Lung (tissue), 11 donors: ENCODE measurements at regions not wholly inside any gene's neighbourhood (a gene's known extent, or its start where the extent isn't known, plus 50 kb on each side); places are given as distances from the start of the nearest gene placed in this dataset.
"Not testable (repeated sequence)": the region's sequence is repeated elsewhere in the genome, so short reads cannot be mapped to it uniquely, and the experiment has no call there.

Experiments used
- ATAC-seq: fragments of 200-7000 bp; cut with Tn5 transposase; one replicate; pipeline ENCODE4 v1.9.1; 2020; ENCODE audit warnings: moderate number of reproducible peaks; ENCODE audit not compliant: insufficient read depth, low FRiP score
- DNase-seq, 3 donors: peaks; one replicate each; pipeline ENCODE4 v3.0.0-alpha.2; 2013 to 2017
- H3K27ac ChIP-seq, 2 donors: one replicate each; pipeline ENCODE4 v1.5.1; 2013; ENCODE audit warnings: mild to moderate bottlenecking in 2 of 2, moderate library complexity in 2 of 2, control low read depth in 1 of 2, inconsistent platforms in 1 of 2, low read depth in 1 of 2, low read length in 1 of 2
- H3K27me3 ChIP-seq, 3 donors: one replicate each; pipeline ENCODE4 v1.5.1; 2013; ENCODE audit warnings: low read length in 2 of 3; ENCODE audit not compliant: control insufficient read depth in 3 of 3, insufficient read depth in 3 of 3
- H3K36me3 ChIP-seq, 4 donors: one replicate each; pipeline ENCODE4 v1.5.1; 2013; ENCODE audit warnings: low read length in 4 of 4, mild to moderate bottlenecking in 1 of 4, moderate library complexity in 1 of 4; ENCODE audit not compliant: control insufficient read depth in 4 of 4, insufficient read depth in 4 of 4
- H3K4me1 ChIP-seq, 5 donors: one replicate each; pipeline ENCODE4 v1.5.1; 2013; ENCODE audit warnings: low read length in 5 of 5, mild to moderate bottlenecking in 2 of 5, moderate library complexity in 1 of 5; ENCODE audit not compliant: control insufficient read depth in 5 of 5, insufficient read depth in 5 of 5
- H3K4me3 ChIP-seq: one replicate; pipeline ENCODE4 v1.5.1; 2013; ENCODE audit warnings: mild to moderate bottlenecking, control low read depth, moderate library complexity
- H3K9ac ChIP-seq, 2 donors: one replicate each; pipeline ENCODE4 v1.5.1; 2013; ENCODE audit warnings: low read length in 2 of 2, control low read depth in 1 of 2; ENCODE audit not compliant: insufficient read depth in 1 of 2
- H3K9me3 ChIP-seq, 4 donors: one replicate each; pipeline ENCODE4 v1.5.1; 2013; ENCODE audit warnings: low read length in 3 of 4, mild to moderate bottlenecking in 1 of 4, moderate library complexity in 1 of 4; ENCODE audit not compliant: control insufficient read depth in 4 of 4, insufficient read depth in 3 of 4
- CTCF ChIP-seq: IDR thresholded peaks from 2 replicates; pipeline ENCODE4 v1.5.1; 2012; ENCODE audit warnings: mild to moderate bottlenecking; ENCODE audit errors: control extremely low read depth, extremely low read depth
- WGBS, 2 donors: extraction: QIAGEN DNeasy Blood & Tissue Kit; methylation state at CpG; one replicate each; pipeline ENCODE4 v1.1.7; 2013; 5-methylcytosine and 5-hydroxymethylcytosine counted together
- donor health status: control.
- donor health status: control.
- donor health status: Bipolar disorder and iron deficiency.
- donor health status: healthy.
- donor health status: DM: yes; HTN: yes; CAD: no.

GRCh38 chr12:47481041-47481440, 224.8 kb downstream of the RPAP3 start:
- no peak for ATAC-seq
- WGBS, 2 donors = 66 to 73% methylated on average over 2 of the region's 2 CpGs

GRCh38 chr12:47478426-47478825, 227.4 kb downstream of the RPAP3 start:
- DNase-seq = no peak
- H3K4me1 ChIP-seq = no peaks in the 10 kb centered on the region

More at GRCh38 chr12:47481041-47481440, 224.8 kb downstream of the RPAP3 start:
- H3K9ac ChIP-seq = no peak overlapping the region
- no peak for DNase-seq
- H3K27ac ChIP-seq = no peak overlapping the region
- no peak overlapping the region for H3K4me3 ChIP-seq
- no peaks in the 10 kb centered on the region for H3K4me1 ChIP-seq
- H3K9me3 ChIP-seq = peaks cover 0 to 3% (median 0%) of the 10 kb centered on the region in 4 donors
- H3K36me3 ChIP-seq = no peaks in the 10 kb centered on the region
- TF ChIP-seq CTCF = no peak
- H3K27me3 ChIP-seq = peaks cover 0 to 4% (median 0%) of the 10 kb centered on the region in 3 donors

GRCh38 chr12:47473091-47473490, 232.7 kb downstream of the RPAP3 start:
- ATAC-seq (no peak), DNase-seq (peak; percentile 23 to 87 (median 82))
- no peak for TF ChIP-seq CTCF
- Histone ChIP-seq H3K27ac (no peak overlapping the region), H3K27me3 (no peaks in the 10 kb centered on the region), H3K9me3 (peaks cover 0 to 17% (median 7%) of the 10 kb centered on the region in 4 donors), H3K36me3 (no peaks in the 10 kb centered on the region), H3K9ac (no peak overlapping the region), H3K4me1 (peaks cover 0 to 10% (median 0%) of the 10 kb centered on the region in 5 donors), H3K4me3 (no peak overlapping the region)
- WGBS, 2 donors = 55 to 66% methylated on average over 3 of the region's 3 CpGs

More at GRCh38 chr12:47478426-47478825, 227.4 kb downstream of the RPAP3 start:
- Histone ChIP-seq H3K27me3 (peaks cover 0 to 4% (median 0%) of the 10 kb centered on the region in 3 donors), H3K9ac (no peak overlapping the region), H3K27ac (no peak overlapping the region), H3K9me3 (peaks cover 0 to 17% (median 7%) of the 10 kb centered on the region in 4 donors), H3K4me3 (no peak overlapping the region), H3K36me3 (no peaks in the 10 kb centered on the region)
- ATAC-seq = no peak
- 50 to 79% methylated on average over 1 of the region's 1 CpG for WGBS, 2 donors
- TF ChIP-seq CTCF = no peak

- H3K4me3 ChIP-seq, H3K36me3 ChIP-seq, DNase-seq, ATAC-seq, H3K27me3 ChIP-seq, H3K27ac ChIP-seq, H3K9ac ChIP-seq: not testable (repeated sequence)
- Histone ChIP-seq H3K4me1 (peaks cover 0 to 10% (median 0%) of the 10 kb centered on the region in 5 donors), H3K9me3 (peaks cover 0 to 12% (median 4%) of the 10 kb centered on the region in 4 donors)
- WGBS, 2 donors = 78 to 83% methylated on average over 1 of the region's 1 CpG
Measured at GRCh38 chr12:47470349-47470748, 235.5 kb downstream of the RPAP3 start.

GRCh38 chr12:47463918-47464317, 241.9 kb downstream of the RPAP3 start:
- H3K9me3 ChIP-seq, H3K27ac ChIP-seq, H3K4me3 ChIP-seq, ATAC-seq, H3K9ac ChIP-seq, H3K4me1 ChIP-seq, H3K27me3 ChIP-seq, DNase-seq, H3K36me3 ChIP-seq: not testable (repeated sequence)
- WGBS, 2 donors = 89 to 90% methylated on average over 5 of the region's 5 CpGs
